GM19025 (cell line): ENCODE measurements at regions not wholly inside any gene's neighbourhood (a gene's known extent, or its start where the extent isn't known, plus 50 kb on each side); places are given as distances from the start of the nearest gene placed in this dataset.

Experiments
- ATAC-seq: cut with Tn5 transposase; IDR thresholded peaks from one replicate; pipeline ENCODE4 v1.9.1; 2021; ENCODE audit warnings: mild to moderate bottlenecking, low read depth, moderate library complexity; ENCODE audit not compliant: unreplicated experiment

- no peak for ATAC-seq
Observed at GRCh38 chr1:94622757-94623156, 81.2 kb upstream of the F3 start.

GRCh38 chr1:94621802-94622201 is 80.2 kb upstream of the F3 start:
- ATAC-seq: no peak

- no peak for ATAC-seq
Observed at GRCh38 chr1:94621395-94621794, 79.8 kb upstream of the F3 start.

- no peak for ATAC-seq
Observed at GRCh38 chr1:94620345-94621031, 78.9 kb upstream of the F3 start.

- ATAC-seq: no peak
Observed at GRCh38 chr1:94619731-94620130, 78.2 kb upstream of the F3 start.

- ATAC-seq: no peak
Observed at GRCh38 chr1:94617957-94618739, 76.6 kb upstream of the F3 start.

GRCh38 chr1:94617134-94617805 is 75.7 kb upstream of the F3 start:
- no peak for ATAC-seq

- ATAC-seq: no peak
Observed at GRCh38 chr1:94616506-94616905, 74.9 kb upstream of the F3 start.

GRCh38 chr1:94614996-94615395 is 73.4 kb upstream of the F3 start:
- no peak for ATAC-seq

- no peak for ATAC-seq
Observed at GRCh38 chr1:94614168-94614815, 72.7 kb upstream of the F3 start.

- no peak for ATAC-seq
Observed at GRCh38 chr1:94612525-94613204, 71.1 kb upstream of the F3 start.

GRCh38 chr1:94611681-94612475 is 70.3 kb upstream of the F3 start:
- ATAC-seq: no peak

GRCh38 chr1:94609619-94610018 is 68.1 kb upstream of the F3 start:
- no peak for ATAC-seq

GRCh38 chr1:94608852-94609530 is 67.4 kb upstream of the F3 start:
- no peak for ATAC-seq

- ATAC-seq: no peak
Observed at GRCh38 chr1:94608142-94608851, 66.7 kb upstream of the F3 start.

GRCh38 chr1:94607398-94607797 is 65.8 kb upstream of the F3 start:
- ATAC-seq: no peak

GRCh38 chr1:94606471-94606870 is 64.9 kb upstream of the F3 start:
- no peak for ATAC-seq

- no peak for ATAC-seq
Observed at GRCh38 chr1:94603663-94604062, 62.1 kb upstream of the F3 start.
